Loucy (cell line): ENCODE measurements at regions not wholly inside any gene's neighbourhood (a gene's known extent, or its start where the extent isn't known, plus 50 kb on each side); places are given as distances from the start of the nearest gene placed in this dataset.

Experiments
- EZH2phosphoT487 ChIP-seq: fragments of 200-600 bp; IDR thresholded peaks from 2 replicates; pipeline ENCODE4 v1.6.1; 2018; ENCODE audit warnings: antibody characterized with exemption, mild to moderate bottlenecking, moderate library complexity, borderline replicate concordance
- TF ChIP-seq, protein P1 (sequence below): fragments of 200-600 bp; sonication (generic); conservative IDR thresholded peaks from 2 replicates; pipeline ENCODE4 v1.5.1; 2014; ENCODE audit warnings: mild to moderate bottlenecking, antibody characterized with exemption, low read length

GRCh38 chr6:156689656-156690055 lies 87.5 kb upstream of the ARID1B start:
- TF ChIP-seq, protein P1, sequence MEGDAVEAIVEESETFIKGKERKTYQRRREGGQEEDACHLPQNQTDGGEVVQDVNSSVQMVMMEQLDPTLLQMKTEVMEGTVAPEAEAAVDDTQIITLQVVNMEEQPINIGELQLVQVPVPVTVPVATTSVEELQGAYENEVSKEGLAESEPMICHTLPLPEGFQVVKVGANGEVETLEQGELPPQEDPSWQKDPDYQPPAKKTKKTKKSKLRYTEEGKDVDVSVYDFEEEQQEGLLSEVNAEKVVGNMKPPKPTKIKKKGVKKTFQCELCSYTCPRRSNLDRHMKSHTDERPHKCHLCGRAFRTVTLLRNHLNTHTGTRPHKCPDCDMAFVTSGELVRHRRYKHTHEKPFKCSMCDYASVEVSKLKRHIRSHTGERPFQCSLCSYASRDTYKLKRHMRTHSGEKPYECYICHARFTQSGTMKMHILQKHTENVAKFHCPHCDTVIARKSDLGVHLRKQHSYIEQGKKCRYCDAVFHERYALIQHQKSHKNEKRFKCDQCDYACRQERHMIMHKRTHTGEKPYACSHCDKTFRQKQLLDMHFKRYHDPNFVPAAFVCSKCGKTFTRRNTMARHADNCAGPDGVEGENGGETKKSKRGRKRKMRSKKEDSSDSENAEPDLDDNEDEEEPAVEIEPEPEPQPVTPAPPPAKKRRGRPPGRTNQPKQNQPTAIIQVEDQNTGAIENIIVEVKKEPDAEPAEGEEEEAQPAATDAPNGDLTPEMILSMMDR = no peak
- TF ChIP-seq EZH2phosphoT487 = no peak
